GM13977 (cell line): ENCODE measurements at regions not wholly inside any gene's neighbourhood (a gene's known extent, or its start where the extent isn't known, plus 50 kb on each side); places are given as distances from the start of the nearest gene placed in this dataset.
A peak's percentile ranks its signal among the peaks of the same experiment; 100 is the strongest.

ENCODE experiments used
- DNase-seq: peaks from one replicate; pipeline ENCODE4 v3.0.0; 2012; ENCODE audit warnings: low spot score
- in situ Hi-C: fragments of 300-500 bp; cut with MboI; formaldehyde crosslinking; loops from one replicate; pipeline ENCODE4 v1.12.0; 2022; ENCODE audit warnings: low sequenced_read_pairs, low pct_unique_long_range_greater_than_20kb, mixed read lengths, inconsistent platforms; ENCODE audit not compliant: unreplicated experiment
- TF ChIP-seq, protein P1 (sequence below): IDR thresholded peaks from 2 replicates; pipeline ENCODE4 v1.5.1; 2012; ENCODE audit warnings: mild to moderate bottlenecking, control low read depth; ENCODE audit not compliant: insufficient read depth; ENCODE audit errors: extremely low read depth, missing control alignments

- no peak for DNase-seq
- TF ChIP-seq, protein P1, sequence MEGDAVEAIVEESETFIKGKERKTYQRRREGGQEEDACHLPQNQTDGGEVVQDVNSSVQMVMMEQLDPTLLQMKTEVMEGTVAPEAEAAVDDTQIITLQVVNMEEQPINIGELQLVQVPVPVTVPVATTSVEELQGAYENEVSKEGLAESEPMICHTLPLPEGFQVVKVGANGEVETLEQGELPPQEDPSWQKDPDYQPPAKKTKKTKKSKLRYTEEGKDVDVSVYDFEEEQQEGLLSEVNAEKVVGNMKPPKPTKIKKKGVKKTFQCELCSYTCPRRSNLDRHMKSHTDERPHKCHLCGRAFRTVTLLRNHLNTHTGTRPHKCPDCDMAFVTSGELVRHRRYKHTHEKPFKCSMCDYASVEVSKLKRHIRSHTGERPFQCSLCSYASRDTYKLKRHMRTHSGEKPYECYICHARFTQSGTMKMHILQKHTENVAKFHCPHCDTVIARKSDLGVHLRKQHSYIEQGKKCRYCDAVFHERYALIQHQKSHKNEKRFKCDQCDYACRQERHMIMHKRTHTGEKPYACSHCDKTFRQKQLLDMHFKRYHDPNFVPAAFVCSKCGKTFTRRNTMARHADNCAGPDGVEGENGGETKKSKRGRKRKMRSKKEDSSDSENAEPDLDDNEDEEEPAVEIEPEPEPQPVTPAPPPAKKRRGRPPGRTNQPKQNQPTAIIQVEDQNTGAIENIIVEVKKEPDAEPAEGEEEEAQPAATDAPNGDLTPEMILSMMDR: no peak
- in situ Hi-C loops: no loop called here
Measured at GRCh38 chr5:143698574-143698973, 113.4 kb upstream of the HMHB1 start.

DNA sequence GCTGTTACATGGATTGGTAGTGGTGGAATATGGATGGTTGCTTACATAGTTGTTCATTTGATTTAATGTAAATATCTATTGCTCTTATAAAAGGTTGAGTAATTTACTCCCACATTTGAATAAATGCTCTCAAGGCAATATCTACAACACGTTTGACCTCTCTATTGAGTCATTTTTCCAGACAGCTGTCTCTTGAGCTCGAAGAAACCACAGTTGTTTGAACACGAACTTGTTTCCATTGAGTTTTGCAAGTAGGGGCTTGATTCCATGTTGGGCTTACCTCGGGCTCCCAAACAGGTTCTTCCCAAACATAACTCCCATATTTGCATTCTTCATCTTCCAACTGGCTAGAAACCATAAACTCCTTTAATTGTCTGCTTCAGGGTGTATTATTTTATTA lies 115.0 kb upstream of the HMHB1 start:
- no peak for DNase-seq
- TF ChIP-seq, protein P1: no peak
- in situ Hi-C loops: no loop called here

- in situ Hi-C loops: no loop called here
- no peak for DNase-seq
- TF ChIP-seq, protein P1: no peak
Measured at GRCh38 chr5:143695941-143696340, 116.0 kb upstream of the HMHB1 start.

DNA sequence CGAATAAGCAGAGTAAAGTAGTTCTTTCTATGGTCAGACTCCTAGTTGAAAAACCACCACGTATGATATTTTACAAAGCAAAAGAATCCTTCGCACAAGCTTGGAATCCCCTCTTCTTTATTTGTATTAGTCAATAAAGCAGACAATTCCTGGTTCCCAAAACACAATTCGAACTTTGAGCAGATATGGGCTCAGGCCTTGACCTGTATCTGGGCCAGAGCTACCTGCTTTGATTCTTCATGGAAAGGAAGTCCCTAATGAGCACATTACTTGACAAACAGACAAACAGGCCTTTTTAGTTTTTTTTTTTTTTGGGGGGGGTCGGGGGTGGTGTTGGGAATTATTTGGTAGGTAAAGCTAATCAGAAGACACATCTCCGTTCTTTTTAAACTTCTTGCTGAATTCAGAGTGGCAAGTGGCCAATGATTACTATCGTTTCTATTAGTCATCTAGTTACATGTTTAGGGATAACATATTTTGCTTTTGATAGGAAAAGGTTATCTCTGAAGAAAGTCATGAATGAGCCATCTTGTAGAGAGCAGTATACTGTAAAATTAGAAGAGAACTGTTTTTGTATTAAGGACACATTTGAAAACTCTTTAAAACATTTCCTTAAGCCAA lies 116.6 kb upstream of the HMHB1 start:
- TF ChIP-seq, protein P1: no peak
- in situ Hi-C loops: no loop called here
- DNase-seq: no peak

GRCh38 chr5:143694357-143694756 lies 117.6 kb upstream of the HMHB1 start:
- no peak for DNase-seq
- TF ChIP-seq, protein P1: no peak
- in situ Hi-C loops: no loop called here

- peak; percentile 24 for DNase-seq
Measured at GRCh38 chr5:143693651-143694252, 118.2 kb upstream of the HMHB1 start.

More at GRCh38 chr5:143693651-143694252, 118.2 kb upstream of the HMHB1 start:
- TF ChIP-seq, protein P1: no peak
- in situ Hi-C loops: no loop called here
